GM18520 (cell line): ENCODE measurements at regions not wholly inside any gene's neighbourhood (a gene's known extent, or its start where the extent isn't known, plus 50 kb on each side); places are given as distances from the start of the nearest gene placed in this dataset.
A peak's percentile ranks its signal among the peaks of the same experiment; 100 is the strongest.

ENCODE experiments used
- ATAC-seq: cut with Tn5 transposase; IDR thresholded peaks from one replicate; pipeline ENCODE4 v1.9.1; 2021; ENCODE audit not compliant: unreplicated experiment

GRCh38 chr2:134154246-134154645, 99.6 kb upstream of the MGAT5 start:
- no peak for ATAC-seq

DNA sequence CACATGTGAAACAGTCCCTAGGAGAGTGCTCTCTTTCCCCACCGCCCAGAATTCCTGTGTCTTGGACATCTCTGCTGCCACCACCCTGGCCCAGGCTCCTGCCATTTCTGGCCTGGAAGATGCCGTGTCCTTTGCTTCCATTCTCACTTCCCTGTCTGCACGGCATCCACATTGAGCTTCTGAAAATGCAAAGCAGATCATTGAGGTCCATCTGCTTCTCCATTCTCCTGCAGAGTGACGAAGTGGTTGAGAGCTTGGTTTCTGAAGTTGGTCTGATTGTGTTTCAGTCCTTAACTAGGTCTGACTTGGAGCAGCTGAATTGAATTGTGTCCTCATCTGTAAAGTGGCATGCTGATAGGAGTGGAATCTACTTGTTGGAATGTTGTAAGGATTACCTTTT, 98.7 kb upstream of the MGAT5 start:
- no peak for ATAC-seq

- no peak for ATAC-seq
Measured at GRCh38 chr2:134158295-134158694, 95.6 kb upstream of the MGAT5 start.

DNA sequence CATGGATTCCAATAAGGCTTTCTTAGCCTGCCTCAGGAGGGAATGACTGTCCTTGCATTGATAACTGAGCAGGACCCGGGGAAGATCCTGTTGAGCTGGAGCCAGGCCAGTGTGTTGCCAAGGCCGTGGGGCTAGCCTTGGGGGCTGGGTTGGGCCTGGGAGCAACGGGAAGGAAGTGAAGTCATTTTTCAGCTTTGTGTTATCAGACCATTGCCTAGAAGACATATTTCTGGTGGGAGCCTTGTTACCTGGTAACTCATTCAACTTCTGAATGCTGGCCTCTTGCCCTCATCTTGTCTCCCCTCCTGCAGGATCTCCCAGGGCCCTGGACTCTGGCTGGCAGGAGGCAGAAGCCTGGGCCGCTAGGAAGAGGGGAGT, 92.7 kb upstream of the MGAT5 start:
- ATAC-seq = no peak

DNA sequence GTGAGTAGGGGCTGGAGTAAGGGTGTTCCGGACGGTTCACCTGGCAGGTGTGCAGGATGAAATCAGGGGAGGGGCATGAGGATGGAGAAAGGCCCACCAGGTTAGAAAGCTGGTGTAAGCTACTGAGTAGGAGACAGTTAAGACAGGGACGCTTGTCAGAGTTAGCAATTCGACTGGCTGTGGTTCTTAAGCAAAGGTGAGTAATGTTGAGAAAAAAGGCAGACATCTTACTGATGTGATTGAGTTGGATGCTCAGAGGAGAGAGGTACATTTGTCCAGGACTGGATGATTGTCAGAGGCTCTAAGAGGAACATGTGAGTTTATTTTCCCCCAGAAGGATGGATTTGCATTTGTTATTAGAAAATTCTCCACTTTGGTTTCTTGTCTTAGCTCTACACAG, 90.5 kb upstream of the MGAT5 start:
- ATAC-seq = no peak

GRCh38 chr2:134164306-134164705, 89.6 kb upstream of the MGAT5 start:
- ATAC-seq = no peak

- no peak for ATAC-seq
Measured at GRCh38 chr2:134167015-134167414, 86.9 kb upstream of the MGAT5 start.

- peak; percentile 47 for ATAC-seq
Measured at GRCh38 chr2:134169788-134170187, 84.1 kb upstream of the MGAT5 start.

DNA sequence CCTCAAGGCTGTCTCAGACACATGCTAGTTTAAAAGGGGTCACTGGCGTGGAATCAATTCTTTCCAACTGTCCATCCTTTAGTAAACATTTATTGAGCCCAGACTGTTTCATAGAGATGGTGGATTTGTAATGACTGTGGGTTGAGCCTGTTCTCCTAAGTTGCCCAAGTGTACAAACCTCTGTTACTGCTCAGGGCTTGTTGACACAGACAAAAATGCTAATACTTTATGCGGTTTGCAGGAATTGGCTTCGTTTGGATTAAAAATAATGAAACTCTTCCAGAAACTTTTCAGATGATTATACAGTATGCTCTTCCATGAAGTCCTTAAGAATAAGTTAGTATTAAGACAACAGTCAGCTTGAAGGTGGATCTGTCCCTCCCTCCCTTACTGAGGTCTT, 83.6 kb upstream of the MGAT5 start:
- ATAC-seq = no peak

DNA sequence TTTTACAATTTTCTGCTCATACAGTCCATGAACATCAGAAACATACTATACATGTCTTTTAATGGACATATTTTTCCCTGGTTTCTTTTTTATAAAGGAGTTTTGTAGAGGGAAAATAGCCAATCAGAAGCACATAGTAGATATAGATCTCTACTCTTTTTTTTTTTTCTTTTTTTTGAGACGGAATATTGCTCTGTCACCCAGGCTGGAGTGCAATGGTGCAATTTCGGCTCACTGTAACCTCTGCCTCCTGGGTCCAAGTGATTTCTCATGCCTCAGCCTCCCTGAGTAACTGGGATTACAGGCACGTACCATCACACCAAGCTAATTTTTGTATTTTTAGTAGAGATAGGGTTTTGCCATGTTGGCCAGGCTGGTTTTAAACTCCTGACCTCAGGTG, 83.2 kb upstream of the MGAT5 start:
- ATAC-seq = no peak

GRCh38 chr2:134173338-134174016, 80.4 kb upstream of the MGAT5 start:
- ATAC-seq = no peak

- no peak for ATAC-seq
Measured at GRCh38 chr2:134174711-134175110, 79.2 kb upstream of the MGAT5 start.

DNA sequence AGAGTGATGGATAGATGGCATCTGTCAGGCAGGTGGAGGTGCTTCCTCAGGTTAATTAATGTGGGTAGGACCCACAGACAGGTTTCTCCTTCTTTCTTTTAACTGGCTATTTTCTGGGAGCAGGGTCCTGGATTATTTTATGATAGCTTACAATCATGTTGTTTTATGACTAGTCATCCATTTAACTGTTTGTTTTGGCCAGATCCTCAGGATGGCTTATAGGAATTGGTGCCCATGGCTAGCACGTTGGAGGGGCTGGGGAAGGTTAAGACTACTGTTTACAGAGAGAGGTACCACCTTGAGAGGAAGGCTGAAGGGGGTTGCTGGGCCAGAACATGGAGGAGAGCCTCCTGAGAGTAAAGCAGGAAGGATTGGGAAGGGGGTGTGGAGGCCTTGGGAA, 78.0 kb upstream of the MGAT5 start:
- no peak for ATAC-seq

DNA sequence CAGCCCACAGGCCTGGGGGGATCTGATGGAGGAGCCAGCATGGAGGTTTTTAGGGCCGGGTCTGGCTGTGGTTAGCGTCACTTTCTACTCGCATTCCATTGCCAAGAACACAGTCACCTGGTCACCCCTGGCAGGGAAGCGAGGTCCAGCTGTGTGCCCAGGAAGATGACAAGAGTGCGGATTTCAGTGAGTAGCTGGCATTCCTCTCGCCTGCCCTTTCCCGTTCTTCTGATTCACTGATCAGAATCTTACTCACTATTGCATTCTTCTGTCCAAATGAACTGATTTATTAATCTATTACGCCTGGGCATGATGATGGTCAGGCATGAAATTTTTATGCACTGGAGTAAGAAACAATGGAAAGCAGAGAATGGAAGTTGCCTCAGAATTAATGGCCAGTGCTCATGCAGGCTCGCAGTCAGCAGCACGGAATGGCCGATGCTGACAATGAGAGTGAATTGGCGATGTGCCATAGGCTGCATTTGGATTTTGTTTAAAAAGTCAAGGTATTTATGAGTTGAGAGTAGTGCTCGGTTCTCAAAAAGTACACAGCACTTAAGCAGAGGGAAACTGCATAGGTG, 76.4 kb upstream of the MGAT5 start:
- ATAC-seq = no peak

DNA sequence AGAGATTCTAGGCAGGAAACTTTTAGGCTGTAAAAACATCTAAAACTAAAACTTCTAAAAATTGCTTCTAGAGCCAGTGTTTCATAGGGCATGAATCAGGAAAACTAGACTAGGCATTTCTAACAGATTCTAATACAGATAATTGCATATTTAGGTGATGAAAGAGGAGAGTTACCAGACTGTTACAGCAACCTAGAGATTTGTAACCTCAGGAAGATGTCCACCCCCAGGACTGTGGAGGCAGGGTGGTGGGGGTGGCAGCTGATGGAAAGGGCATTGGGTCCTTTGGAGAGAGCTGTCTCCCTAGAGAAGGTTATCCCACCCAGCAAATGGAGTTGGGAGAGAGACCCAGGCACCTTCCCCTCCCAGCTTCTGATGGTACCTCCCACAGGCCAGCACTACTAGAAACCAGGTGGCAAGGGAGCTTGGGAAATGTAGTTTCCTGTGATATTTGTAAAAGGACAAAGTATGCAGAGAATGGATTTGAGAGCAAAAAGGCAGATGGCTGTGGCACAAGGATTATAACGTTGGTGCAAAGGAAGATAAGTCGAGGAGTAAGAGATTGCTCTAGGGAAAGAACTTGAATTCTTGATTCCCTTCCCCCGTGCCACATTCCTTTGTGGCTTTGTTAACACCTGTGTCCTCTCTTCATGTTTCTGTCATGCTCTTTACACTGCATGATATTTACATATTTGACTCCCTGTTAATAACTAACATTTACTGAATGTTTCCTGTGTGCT, 75.6 kb upstream of the MGAT5 start:
- peak; percentile 54 for ATAC-seq

DNA sequence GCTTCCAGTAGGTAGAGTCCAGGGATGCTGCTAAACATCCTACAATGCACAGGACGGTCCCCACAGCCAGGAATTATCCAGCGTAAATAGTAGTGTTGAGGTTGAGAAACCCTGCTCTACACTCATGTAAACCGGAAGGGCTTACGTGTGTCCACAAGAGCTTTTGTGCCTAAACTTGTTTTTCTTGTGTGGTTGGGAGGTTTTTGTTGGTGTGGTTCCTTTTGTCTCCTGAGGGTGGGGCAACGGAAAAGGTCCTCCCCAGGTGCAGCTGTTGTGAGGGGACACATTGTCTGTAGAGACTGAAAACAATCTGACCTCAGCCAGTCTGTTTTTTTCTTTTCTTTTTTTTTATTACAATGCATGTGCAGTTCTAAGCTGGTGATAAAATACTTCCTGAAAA, 72.7 kb upstream of the MGAT5 start:
- no peak for ATAC-seq

DNA sequence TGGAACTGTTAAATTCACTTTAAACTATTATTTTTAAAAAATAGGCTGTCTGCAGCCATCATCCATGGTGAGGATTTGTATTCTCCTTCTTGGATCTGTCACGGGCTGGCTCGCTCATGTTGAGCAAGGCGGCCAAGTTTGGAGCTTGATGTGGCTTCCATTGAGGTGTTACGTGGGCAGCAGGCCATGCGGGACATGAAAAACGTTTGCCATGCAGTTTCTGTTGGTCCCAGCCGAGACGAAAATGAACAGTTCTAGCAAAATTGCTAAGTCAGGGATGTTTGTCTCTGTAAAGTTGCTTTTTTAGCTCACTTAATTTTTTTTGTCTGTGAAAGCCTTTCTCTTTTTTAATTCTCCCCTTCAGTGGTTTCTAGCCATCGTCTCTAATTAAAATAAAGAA, 70.2 kb upstream of the MGAT5 start:
- ATAC-seq = no peak

GRCh38 chr2:134185639-134186038, 68.2 kb upstream of the MGAT5 start:
- ATAC-seq = no peak

DNA sequence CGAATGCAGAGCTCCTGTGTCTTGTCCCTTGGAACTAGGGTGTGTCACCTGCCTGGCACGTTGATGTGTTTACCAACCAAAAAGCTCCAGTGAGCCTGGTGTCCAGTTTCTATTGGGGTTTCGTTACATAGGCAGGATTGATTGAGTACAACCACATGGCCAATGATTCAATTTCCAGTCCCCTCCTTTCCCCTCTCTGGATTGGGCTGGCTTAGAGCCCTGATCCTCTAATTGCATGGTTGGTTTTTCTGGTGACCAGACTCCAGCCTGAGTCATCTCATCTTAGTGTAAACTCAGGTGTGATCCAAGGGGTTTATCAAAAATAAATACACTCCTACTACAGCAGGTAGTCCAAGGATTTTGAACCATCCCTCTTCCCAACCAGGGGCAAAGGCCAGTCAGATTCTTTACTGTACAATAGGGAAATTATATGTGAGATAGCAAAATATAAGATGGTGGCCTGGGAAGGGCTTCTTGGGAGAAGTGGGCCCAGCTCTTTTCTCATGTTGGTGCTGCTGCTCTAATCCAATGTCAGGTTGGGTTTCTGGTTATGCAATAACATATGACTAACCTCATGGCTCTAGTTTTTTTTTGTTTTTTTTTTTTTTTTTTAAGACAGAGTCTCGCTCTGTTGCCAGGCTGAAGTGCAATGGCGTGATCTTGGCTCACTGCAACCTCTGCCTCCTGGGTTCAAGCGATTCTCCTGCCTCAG, 64.7 kb upstream of the MGAT5 start:
- no peak for ATAC-seq

DNA sequence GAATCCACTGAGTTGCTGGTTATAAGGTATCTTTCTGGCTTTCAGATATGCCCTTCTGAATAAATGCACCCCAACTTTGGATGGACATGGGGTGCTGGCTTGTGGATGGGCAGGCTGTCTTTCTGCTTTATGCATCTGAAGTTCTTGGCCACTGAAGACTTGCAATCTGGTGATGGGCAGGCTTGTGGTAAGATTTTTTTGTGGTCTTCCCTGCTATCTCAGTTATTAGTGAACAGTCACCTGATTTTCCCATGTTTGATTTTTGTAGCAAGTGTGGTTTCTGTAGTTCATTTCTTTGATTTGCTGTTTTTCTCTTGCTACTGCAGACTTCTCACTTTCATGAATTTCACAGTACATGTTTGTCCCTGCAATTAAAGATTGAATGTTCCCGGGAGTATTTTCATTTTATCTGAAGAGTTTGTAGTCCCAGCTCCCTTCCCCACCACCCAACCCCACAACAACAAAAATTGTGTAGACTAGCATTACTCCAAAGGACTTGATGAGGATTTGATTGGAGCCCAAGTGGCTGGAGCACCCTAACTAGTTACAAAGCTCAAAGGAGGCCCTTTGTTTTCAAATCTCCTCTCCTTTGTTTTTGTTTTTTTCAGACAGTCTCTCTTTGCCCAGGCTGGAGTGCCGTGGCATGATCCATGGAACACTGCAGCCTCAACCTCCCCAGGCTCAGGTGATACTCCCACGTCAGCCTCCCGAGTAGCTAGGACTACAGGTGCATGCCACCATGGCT, 63.6 kb upstream of the MGAT5 start:
- no peak for ATAC-seq

DNA sequence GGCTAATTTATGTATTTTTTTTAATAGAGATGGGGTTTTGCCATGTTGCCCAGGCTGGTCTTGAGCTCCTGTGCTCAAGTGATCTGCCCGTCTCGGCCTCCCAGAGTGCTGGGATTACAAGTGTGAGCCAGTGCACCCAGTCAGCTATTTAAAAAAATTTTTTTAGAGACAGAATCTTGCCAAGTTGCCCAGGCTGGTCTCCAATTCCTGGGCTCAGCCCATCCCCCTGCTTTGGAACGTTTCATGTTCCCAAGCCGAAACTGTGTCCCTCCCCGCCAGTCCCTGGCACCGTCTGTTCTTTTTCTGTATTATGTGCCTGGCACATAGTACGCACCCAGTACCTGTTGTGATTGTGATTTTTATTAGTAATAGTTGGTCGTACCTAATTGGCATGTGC, 63.1 kb upstream of the MGAT5 start:
- no peak for ATAC-seq
